HG02870 (cell line): ENCODE measurements at regions not wholly inside any gene's neighbourhood (a gene's known extent, or its start where the extent isn't known, plus 50 kb on each side); places are given as distances from the start of the nearest gene placed in this dataset.

Experiments used
- ATAC-seq: cut with Tn5 transposase; IDR thresholded peaks from one replicate; pipeline ENCODE4 v1.9.1; 2021; ENCODE audit warnings: mild to moderate bottlenecking, moderate library complexity; ENCODE audit not compliant: unreplicated experiment

DNA sequence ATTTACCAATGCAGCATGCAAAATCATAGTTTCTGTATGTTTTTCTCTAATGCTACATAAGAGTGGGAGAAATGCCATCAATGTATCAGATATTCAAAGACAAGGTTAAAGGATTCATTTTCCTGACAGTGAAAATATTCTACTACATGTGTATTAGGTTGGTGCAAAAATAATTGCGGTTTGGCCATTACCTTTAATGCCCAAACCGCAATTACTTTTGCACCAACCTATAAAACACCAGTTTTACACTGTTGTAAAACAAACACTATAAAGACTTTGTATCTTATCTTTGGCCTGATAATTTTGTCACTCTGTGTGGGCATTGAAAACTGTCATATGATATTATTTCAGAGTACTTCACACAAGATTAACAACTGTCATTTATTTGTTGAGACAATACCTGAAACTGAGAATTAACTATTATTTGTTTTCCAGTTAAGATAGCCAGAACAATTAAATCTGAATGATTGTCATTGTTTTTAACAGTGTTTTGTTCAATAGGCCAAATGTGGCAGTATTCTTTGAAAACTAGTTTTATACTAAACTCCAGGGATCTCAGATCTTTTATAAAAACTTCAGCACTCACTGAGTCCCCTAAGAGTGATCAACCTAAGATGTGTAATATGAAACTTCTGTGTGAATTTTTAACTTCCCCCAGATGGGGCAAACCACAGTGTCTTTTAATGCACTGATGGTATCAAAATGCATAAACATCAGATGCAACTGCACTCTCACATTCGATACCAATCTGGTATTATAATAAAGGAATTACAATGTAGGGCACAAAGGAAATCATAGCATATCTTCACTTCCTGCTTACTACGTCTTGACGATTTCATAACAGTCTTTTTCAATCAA lies 53.8 kb upstream of the FBN2 start:
- ATAC-seq, result no peak

DNA sequence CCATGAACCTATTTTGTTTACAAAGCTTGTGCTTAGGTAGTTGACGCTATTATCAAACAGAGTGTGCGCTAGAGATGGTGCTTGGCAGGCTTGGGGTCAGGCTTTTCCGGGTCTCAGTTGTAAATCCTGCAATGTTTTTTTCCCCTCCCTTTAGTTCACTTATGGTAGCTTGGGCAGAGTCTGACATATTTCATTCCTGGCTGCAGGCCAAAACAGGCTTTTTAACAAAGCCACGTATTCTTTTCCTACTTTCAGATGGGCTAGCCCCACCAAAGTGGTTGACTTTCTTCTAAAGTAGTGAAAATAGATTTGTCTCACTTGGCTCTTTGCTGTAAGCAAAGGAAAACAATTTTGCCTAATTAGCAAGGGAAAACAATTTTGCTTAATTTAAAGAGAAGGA lies 58.0 kb upstream of the FBN2 start:
- no peak for ATAC-seq

DNA sequence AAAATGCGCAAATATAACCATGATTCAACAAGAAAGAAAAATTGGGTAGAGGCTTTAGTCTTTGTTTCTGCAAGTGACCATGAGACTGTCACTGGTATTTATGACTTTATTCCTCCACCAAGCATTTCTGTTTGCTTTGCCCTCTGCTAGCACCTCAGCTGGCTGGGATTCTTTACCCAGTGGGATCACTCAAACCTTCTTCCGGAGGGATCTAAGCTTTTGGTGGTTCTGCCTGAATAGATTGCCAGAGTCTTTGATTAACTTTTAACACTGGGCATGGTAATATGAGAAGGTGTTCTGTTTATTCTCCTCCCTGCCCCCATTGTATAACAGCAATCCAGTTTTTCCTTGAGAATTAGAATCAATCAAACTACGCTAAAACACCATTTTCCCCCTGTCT lies 59.1 kb upstream of the FBN2 start:
- ATAC-seq, result no peak

DNA sequence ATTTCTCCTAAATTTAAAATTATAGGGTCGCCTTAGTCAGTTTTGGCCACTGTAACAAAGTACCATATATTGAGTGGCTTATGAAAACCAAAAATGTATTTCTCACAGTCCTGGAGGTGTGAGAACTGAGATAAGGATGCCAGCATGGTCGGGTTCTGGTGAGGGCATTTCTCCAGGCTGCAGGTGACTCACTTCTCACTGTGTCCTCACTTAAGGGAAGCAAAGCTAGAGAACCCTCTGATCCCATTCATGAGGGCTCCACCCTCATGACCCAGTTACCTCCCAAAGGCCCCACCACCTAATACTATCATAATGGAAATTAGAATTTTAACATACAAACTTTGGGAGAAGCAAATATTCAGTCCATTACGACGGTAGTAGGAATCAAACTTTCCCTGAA lies 75.1 kb upstream of the FBN2 start:
- no peak for ATAC-seq

DNA sequence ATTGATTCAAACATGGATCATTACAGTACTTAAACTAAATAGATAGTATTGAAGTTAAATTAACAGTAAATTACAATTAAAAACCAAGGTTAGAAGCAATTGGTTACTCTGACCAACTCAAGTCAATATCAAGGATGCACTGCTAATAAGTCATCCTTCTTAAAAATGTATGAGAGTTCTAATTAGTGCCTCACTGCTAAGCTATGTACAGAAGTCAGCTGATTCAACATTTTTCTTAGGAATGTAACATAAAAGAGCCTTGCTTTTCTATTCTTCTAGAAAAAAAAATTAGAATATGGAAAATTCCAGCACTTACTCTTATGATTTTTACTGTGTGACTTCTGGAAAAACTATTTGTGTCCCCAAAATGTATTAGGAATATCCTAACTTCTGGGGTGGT lies 75.7 kb upstream of the FBN2 start:
- no peak for ATAC-seq

DNA sequence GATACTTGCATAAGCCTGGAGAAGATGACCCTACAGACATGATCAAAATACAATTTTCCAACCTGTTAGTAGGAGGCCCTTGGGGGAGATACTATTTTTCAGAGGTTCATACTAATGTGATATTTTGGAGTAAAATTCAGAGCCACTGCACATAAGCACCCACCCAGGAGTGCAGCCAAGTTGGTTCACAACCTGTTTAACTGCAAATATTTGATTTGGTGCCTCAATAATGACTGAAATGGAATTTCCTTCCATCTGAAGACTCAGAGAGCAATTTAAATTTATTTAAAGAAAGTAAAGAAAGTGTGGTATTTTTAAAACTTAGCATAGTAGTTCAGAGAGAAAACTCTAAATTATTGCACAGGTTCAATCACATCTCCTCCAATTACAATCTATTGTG lies 77.5 kb upstream of the FBN2 start:
- ATAC-seq, result no peak

DNA sequence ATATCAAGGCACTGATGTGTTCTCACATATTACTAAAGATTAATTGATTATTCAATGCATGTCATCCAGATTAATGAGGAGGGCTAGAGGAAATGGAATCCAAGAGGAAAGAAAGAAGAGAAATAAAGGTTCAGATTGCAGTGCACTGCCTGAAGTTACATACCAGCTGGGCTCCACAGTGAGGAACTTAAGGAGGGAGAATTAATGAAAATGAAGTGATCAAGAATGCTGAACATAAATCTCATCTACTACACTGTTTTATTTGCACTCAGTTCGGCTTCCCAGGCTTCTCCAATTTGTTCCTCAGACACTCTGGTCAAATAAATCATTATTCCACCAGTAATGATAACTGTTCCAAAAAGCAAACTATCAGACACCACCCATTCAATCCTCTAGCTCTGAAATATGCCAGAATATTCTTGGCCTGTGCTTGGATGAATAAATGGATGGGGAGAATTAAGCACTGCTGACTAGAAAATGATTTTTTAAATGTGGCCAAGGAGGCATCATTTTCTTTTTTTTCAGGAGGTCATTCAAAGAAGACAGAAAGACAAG lies 88.6 kb upstream of the FBN2 start:
- ATAC-seq, result no peak

DNA sequence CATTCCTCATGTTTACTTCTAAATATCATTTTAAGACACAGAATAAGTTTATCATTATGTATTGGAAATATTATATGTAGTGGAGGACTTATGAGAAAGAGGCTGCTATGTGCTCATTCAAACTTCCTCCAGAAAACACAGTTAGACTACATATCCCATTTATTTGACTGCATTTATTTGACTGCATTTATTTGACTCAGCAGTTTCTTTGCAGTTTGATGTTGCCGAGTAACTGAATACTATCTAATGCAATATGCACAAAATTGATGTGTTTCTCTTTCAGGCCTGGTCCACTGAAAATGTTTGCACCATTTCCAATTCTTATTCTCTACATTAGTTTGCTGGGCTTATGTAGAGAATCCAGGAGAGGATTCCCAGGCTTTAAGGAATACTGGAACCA lies 89.9 kb upstream of the FBN2 start:
- no peak for ATAC-seq

DNA sequence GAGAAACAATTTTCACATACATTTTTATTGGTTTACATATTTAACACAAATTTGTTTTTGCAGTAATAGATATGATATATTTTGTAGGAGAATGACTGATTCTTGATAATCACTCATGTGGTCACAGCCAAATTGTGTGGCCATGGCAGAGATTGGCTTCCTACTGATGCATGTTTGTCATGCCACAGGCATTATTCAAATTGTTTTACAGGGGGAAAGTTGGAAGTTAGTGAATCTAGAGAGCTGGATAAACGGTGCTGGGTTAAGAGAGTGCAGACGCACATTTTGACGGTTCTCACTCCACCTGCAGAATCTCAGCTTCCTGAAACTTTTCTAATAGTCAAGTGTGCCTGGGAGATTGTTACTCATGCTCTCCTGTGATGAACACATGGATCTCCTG lies 91.1 kb upstream of the FBN2 start:
- ATAC-seq, result no peak

DNA sequence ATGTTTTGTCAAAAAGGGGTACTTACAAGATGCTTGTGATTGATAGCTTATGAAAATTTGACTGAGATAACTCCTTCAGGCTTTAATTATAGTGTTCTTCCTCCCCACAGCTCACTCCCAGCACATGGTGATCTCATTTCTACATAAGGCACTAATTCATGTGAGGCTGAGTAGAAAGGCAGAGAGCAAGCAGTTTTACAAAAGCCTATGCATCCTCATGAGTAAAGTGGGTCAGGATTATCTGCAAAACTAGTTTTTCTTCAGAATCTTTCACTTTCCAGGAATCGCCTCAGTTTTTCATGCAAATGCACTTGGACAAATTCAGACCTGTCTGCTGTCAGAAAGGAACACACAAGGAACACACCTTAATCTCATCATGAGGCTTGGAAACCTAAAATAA lies 92.1 kb upstream of the FBN2 start:
- no peak for ATAC-seq

DNA sequence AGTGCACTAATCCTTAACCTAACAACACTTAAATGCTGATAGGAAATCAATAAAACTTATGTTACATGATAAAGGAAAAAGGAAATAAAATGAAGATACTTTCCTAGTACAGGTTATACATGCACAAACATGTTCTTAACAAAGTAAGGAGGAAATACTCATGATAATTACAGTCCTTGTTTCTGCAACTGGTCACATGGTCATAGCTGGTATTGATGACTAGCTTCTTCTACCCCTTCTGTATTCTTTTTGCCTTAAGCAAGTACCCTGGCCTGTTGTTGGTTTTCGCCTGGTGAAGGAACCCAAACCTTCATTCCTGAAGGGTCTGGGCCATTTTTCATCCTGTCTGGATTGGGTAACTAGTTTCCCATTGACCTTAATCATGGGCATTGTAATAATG lies 93.7 kb upstream of the FBN2 start:
- ATAC-seq, result no peak

DNA sequence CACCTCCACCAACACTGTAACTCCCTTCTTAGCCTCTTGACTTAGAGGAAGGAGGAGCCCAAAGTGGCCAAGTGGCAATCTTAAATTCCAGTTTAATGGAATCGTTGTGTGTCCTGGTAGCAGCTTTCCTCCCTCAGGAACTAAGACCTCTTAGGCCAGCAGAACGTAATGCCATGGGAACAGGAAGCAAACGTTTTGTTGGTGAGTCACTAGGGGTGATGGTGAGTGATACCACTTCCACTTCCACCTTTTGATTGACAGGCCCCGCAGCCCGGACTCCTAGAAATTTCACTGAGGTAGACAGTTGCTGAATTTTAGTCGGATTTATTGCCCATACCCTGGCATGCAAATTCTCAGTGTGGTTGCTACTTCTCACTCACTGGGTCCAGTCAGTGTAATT lies 94.2 kb upstream of the FBN2 start:
- no peak for ATAC-seq

DNA sequence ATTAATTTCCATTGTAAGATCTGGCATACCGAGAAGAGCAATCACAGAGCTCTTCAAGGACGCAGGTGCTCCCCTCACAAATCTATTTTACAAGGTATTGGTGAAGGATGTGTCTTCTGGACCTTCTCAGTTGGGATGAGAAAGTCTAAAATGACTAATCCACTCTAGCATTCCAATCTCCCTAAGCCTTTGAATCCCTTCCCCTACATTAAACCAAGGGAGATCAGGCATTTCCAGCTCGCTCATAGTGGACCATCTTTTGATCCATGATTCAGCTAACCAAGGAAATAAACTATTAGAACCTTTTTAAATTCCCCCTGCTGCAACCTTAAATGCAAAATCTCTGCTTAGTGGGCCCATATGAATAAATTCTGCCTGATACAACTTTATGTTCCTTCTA lies 95.9 kb upstream of the FBN2 start:
- ATAC-seq, result no peak

DNA sequence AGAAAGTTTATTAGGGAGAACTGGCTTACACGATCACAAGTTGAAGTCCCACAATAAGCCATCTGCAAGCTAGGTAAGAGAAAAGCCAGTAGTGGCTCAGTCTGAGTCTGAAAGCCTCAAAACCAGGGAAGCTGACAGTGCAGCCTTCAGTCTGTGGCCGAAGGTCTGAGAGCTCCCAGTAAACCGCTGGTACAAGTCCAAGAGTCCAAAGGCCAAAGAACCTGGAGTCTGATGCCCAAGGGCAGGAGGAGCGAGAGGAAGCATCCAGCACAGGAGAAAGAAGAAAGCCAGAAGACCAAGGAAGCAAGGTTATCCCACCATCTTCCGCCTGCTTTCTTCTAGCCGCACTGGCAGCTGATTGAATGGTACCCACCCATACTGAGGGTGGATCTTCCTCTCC lies 97.3 kb upstream of the FBN2 start:
- ATAC-seq, result no peak

DNA sequence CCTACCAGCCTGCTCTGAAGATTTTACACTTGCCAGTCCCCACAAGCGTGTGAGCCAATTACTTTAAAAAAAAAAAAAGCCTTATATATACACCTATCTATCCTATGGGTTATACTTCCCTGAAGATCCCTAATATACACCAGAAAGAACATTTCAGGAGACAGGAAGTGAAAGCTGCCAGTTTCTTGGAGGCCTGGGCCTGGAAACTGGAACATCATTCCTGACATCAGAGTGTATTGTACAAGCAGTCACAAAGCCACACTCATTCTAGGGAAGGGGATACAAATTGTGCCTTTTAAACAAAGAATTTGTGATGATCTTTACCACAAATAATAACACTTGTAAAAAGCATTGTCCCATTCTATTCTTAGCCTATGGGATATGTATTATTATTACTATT lies 98.3 kb upstream of the FBN2 start:
- ATAC-seq, result no peak

DNA sequence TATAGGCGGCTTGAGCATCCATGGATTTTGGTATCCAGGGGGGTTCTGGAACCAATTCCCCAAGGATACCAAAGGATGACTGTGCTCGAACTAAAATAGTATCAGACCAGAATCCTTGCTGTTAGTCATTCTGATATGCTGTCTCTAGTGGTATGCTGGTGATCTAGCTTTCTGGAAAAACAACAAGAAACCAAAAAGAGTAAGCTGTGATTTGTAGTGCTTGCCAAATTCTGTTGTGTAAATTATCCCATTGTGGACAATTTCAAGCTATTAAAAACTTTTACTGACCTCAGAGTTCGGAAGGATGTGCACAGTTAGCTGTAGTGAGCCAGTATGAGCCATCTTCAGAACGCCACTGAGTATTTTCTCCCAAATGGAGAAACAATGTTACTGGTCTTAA lies 99.0 kb upstream of the FBN2 start:
- no peak for ATAC-seq

DNA sequence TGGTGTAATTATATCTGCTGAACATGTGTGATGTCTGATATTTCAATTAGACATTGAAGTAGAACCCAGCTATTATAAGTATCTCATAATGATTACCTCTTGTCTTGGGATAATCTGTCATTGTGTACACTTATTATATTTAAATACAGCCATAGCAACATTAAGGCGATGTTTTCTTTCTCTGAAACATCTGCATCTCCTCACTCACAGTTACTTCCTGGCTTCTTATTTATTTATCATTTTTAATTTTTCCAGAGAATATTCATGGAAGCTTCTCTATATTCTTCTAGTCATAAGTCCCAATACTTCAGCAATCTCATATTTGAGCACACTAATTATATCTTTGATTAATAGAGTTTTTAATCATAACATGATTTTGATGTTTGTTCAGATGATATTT lies 103.8 kb upstream of the FBN2 start:
- no peak for ATAC-seq

DNA sequence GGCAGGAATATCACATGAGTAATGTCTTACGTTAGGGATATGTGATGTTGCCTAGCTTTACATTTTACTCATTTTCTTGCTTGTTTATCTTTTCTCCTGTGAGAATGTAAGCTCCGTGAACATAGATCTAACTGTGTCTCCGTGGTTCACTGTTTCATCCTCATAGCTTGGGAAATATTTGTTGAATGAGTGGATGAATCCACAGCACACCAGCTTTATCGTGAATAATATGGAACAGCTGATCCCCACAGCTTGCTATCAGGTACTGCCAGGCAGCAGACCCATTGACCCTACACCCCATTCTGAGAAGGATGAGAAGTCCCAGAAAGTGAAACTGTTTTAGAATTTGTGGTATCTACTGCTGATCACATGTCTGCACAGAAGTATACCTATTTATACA lies 106.8 kb upstream of the FBN2 start:
- ATAC-seq, result no peak

DNA sequence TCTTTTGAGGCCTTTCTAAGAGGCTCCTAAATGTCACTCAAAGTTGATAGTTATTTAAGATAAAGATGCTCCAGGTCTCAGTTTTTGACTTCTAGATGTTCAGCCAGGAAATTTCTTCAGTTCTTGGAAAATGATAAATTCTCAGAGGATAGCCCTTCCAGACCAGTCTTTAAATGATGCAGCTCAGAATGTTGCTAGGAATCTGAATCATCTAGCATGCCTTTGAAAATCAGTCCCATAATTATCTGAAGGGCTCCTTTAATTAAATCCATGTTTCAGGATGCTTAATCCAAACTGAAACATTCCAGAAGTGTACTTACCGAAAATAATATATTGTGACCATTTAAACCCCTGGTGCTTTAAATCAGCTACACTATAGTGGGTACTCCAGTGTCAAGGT lies 107.5 kb upstream of the FBN2 start:
- no peak for ATAC-seq

DNA sequence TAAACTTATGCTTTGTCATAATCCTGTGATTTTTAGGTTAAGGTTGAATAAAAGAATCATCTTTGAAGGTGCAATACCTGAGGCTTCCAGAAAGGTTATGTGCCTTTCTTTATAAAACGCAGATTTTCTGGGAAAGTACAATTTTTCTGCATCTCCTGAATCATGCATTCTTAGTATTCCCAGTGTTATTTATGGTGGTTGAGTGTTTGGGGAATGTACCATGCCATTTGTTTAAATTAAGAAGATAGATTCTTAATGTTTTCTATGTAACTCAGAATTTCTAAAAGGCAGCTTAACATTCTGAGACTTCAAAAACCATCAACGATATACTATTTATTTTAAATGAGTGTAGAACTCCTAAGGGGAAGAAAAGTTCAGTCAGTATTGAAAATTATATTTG lies 108.1 kb upstream of the FBN2 start:
- ATAC-seq, result no peak

DNA sequence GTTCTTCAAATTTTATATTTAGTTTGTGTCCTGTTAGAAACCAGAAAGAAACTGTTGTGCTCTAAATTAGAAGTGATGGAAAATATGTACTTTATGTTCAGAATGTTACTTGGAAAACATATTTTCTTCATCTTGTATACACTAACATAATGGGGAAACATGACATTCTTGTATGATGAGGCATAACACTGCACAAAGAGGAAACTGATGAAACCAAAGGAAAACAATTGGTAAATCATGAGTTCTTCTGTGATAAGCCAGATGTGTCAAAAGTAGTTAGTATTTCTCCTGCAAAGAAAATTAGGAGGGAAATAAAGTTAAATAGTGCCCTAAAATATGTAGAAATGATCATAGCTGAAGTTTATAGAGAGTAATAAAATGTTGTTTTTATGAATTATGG lies 111.1 kb upstream of the FBN2 start:
- ATAC-seq, result no peak

DNA sequence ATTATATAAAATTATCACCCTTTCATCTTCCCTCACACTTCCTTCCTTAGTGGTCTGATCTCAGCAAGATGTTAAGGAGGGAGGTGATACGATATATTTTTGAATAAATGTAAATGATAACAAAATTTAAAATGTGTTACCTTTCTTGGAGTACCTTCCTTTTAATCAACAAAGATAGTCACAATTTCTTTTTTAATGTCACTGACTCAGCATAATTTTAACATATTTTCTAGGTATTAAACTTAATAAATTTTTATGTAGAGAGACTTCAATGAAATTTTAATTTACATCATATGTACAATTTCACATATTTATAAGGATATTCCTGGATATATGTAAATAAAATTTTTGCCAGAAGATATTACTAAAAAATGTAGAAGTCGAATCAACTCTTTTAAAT lies 125.0 kb upstream of the FBN2 start:
- no peak for ATAC-seq

DNA sequence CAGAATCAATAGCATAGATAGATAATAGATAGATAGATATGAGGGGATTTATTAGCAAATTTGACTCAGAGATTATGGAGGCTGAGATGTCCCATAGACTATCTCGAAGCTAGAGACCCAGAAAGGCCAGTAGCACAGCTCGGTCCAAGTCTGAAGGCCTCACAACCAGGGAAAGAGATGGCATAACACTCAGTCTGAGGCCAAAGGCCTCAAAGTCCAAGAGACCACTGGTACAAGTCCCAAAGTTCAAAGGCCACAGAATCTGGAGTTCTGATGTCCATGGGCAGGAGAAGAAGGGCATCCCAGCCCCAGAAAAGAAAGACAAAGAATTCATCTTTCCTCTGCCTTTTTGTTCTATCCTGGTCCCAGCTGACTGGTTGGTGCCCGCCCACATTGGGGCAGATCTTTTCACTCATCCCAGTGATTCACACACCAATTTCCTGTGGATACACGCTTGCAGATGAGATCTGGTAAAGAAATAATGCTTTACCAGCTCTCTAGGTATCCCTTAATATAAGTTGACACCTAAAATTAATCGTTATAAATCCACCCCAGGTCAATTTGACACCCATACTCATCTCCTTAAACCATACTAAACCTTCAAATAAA lies 127.8 kb upstream of the FBN2 start:
- ATAC-seq, result no peak
